GM21447 (cell line): ENCODE measurements at regions not wholly inside any gene's neighbourhood (a gene's known extent, or its start where the extent isn't known, plus 50 kb on each side); places are given as distances from the start of the nearest gene placed in this dataset.
A peak's percentile ranks its signal among the peaks of the same experiment; 100 is the strongest.

Source experiments
- ATAC-seq: cut with Tn5 transposase; IDR thresholded peaks from one replicate; pipeline ENCODE4 v1.9.1; 2021; ENCODE audit not compliant: unreplicated experiment

- ATAC-seq: no peak
Measured at GRCh38 chr1:219801156-219801820, 127.1 kb downstream of the SLC30A10 start.

DNA sequence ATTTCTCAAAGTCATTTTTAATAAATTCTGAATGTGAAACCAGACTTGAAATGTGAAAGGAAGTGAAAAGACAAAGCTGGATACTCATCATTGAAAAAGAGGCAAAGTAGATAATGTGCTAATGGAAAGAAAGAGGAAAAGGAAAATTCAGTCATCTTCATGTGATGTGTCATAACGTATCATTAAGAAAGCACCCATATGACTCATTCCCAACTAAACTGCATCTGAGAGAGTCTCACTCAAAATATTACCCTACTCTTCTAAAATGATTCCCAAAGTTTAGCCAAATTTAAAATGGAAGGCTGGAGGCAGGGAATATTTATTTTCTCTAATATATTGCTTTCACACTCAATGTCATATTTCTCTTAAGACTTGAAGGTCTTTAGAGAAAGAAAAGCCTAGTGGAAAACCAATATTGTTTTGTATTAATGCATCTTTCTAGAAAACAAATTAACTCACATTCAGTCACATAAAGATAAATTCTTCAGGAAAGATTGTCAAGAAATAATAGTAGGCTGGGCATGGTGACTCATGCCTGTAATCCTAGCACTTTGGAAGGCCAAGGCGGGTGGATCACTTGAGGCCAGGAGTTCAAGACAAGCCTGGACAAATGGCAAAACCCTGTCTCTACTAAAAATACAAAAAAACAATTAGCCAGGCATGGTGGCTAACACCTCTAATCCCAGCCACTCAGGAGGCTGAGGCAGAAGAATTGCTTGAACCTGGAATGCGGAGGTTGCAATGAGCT lies 129.9 kb downstream of the SLC30A10 start:
- ATAC-seq: no peak

DNA sequence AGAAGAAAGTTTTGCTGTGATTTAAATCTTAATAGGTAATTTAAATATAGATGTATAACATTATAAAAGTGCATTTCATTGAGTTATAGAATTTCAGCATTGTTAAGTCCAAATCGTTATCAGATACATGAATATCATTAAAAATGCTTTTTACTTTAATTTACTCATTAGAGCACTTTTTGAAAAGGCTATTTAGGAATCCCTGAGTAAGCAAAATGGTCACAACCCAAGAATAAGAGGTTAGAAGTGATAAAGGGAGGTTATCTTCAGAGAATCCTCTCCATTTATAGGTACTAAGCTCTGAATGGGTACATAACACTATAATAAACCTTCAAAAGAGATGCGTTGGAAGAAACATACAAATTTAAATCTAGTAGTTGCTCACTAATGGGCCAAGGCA lies 130.7 kb downstream of the SLC30A10 start:
- no peak for ATAC-seq

DNA sequence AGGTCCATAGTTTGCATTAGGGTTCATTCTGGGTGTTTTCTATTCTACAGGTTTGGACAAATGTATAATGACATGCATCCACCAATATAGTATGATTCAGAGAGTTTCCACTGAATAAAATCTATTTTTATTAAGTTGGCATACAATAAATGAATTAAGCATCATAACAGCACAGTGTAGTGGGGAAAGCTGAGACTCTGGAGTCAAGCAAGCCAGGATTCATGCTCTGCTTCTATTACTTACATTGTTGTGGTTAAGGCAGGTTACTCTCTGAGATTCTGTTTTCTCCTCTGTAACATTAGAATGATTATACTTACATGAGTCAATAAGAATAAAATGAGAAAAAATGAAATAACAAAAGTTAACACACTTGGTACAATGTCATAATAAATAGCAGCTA lies 131.3 kb downstream of the SLC30A10 start:
- ATAC-seq: no peak

- no peak for ATAC-seq
Measured at GRCh38 chr1:219795363-219795917, 132.9 kb downstream of the SLC30A10 start.

DNA sequence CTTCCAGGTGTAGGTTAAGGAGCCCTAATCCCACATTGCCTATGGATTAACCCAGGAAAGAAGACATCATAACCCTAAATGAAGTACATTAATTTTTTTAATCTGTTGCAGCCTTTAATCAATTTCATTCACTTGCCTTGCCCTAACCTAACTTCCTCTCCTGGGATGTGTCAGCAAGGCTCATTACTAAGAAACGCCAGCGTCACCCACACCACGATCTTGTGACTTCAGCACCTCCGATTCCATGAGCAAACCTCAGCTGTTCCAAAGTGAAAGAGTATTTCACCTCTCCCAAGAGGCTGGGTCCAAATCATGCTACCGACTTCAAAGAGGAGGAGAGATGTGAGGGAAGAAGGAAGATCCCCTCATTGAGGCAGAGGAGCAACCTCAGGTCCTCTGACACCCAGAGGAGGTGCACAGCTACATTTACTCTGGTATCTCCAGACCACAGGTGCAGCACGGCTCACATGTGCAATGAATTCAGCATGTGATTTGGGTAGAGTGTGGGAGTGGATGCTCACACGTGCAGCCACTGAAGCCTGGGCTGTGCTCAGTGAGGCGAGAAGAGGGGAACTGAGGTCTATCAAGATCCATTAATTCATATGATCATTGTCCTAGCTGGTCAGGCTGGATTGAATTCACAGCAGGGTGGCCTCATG lies 134.1 kb downstream of the SLC30A10 start:
- ATAC-seq: peak; percentile 65

DNA sequence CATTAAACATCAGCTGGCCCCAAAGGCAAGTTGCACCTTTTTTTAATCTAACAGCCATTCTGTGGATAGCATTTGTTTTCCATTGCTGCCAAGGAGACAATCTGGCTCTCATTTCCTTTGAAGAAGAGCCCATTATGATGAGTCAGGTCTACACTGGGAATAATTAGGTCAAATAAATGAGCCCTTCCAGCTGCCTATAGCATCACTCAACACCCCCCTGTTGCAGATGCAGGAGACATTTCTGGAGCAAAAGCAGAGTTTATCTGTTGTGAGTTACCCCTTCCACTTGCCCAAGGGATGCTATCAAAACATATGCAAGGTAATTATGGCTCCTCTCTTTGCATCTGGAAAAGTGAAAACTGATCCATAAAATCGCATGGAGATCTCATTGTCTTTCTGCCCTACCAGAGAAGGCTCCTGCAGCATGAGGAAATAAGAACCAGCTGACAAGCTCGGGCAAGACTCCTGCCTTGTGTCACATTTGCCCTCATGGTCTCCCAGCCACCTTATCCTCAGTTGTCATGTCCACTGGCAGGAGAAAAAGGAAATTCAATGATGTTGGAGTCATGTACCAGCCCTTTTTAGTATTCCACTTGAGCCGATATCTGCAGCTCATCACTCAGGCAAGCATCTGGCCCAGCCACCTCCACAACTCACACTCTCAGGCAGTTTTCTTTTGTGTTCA lies 135.9 kb downstream of the SLC30A10 start:
- no peak for ATAC-seq

DNA sequence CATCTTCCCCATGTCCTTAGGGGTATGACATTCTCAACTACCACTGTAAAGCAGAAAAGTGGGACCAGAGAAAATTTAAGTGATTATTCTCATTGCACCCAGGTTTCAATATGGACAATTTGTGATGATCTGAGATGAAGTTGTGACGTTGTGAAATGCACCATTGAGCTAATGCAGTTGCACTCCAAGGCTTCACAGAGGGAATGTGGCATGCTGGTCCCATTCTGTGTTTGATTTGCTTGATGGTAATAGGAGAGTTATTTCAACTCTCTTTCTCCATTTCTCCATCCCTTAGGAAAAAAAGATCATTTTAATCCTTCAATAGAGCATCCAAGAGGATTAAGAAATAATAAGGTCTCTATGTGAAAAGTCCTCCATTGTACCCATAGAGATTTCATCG lies 136.6 kb downstream of the SLC30A10 start:
- ATAC-seq: no peak

DNA sequence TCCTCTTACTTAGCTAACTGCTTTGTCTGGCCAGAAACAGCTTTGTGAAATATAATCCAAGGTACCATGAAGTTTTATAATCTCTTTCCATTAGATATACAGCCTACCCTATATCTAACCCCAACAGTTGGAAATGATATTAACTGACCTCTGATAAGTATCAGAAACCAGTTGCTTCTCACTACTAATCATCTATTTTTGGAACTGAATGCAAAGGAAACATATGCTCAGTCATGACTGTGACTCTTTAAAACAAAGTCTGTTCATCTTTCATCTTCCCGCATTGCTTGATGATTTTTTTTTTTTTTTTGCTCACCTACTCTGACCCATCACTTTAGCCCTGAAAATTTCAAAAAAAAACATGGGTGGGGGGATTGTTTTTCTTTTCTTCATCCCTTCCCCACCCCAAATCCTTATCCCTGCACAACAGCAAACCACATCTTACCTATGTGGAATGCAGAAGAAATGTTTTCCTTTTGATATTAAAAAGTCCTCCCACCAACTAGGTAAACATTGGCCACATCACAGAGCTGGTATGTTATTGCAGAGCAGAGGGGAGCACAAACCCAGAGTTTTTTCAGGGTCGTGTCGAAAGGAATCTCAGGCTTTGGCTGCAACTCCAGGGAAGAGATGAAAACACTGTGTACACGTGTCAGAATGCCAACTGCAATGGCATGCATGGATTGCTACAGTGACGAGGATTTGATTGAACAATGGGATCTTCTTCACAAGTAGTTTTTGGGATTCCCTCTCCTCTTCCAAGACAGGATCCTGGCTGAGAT lies 137.3 kb downstream of the SLC30A10 start:
- ATAC-seq: no peak

DNA sequence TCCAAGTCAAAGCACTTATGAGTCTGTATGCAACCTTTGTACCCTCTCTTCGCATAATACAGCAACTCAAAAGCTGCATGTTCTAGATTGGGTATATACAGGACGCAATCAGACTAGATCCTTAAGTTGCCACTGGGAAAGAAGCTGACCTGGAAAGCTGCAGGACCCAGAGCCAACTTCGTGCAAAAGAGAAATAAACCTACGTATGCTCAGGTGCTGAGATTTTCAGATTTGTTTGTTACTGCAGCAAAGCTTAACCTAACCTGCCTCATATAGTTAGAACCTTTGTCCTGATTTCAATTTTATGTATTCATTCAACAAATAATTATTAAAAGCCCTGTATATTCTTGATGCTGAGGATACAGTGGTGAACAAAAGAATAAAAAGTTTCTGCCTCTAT lies 139.7 kb downstream of the SLC30A10 start:
- ATAC-seq: no peak

DNA sequence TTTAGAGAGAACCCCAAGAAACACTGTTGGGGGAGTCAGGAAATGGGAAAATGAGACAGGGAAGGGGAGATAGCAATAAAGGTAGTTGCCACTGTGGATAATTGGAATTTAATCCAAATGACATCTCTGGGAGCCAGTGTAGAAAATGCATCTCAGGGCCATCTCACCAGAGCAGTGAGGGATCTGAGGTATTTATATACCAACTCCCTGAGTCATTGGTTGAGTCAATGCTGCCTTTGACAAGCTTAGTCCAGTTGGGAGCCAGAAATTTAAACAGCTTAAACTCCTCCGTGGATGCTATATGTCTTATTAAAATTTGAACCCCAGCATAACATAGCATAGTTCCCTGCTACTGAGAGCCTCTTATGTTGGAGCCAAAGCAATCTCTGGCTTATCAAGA lies 140.3 kb downstream of the SLC30A10 start:
- no peak for ATAC-seq

GRCh38 chr1:219784660-219785381 lies 143.5 kb downstream of the SLC30A10 start:
- ATAC-seq: no peak

GRCh38 chr1:219783605-219784235 lies 144.6 kb downstream of the SLC30A10 start:
- no peak for ATAC-seq

- ATAC-seq: no peak
Measured at GRCh38 chr1:219782929-219783328, 145.4 kb downstream of the SLC30A10 start.

DNA sequence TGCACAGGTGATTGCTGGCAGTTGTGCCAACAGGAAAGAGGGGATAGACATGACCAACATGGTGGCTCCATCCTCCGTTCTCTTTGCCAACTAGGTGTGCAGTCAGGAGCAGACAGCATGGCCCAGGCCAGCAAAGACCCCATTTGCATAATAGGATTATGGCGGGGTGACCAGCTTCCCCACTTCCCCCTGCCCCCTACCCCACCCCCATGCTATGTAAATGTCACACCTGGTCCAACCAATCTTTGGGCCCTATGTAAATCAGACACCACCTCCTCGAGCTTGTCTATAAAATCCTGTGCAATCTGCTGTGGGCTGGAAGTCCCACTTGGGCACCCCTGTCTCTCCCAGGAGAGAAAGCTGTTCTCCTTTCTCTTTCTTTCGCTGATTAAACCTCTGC lies 146.0 kb downstream of the SLC30A10 start:
- no peak for ATAC-seq

- ATAC-seq: no peak
Measured at GRCh38 chr1:219781491-219781890, 146.9 kb downstream of the SLC30A10 start.

DNA sequence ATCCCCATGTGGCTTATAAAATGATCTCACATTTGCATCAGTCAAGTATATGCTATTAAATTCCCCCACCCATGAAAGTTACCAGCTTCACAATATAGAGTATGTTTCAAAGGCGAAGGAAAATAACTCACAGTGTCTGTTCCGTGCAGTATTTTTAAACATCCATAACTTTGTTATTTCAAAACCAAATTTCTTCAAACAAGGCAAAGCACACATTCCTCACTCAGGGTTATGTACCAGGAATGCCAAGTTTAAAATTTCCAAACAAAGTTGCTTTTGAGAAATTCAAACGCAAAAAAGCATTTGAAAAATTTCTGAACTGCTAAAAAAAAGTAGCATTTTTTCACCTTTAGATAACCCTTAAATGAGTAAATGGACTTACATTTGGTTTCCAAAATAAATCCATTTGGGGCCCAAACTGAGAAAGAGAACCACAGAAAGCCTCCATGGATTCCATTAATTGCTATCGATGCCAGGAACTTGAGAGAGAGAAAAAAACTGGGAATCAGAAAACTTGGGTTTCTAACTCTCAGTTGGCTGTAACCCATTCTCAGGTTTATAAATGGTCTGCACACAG lies 149.5 kb downstream of the SLC30A10 start:
- no peak for ATAC-seq

GRCh38 chr1:219778110-219778509 lies 150.2 kb downstream of the SLC30A10 start:
- ATAC-seq: no peak

- ATAC-seq: no peak
Measured at GRCh38 chr1:219774386-219774785, 154.0 kb downstream of the SLC30A10 start.
